PC-3 (cell line): ENCODE measurements at regions not wholly inside any gene's neighbourhood (a gene's known extent, or its start where the extent isn't known, plus 50 kb on each side); places are given as distances from the start of the nearest gene placed in this dataset.

Experiments
- ATAC-seq: fragments of 200-7000 bp; cut with Tn5 transposase; 2 replicates; pipeline ENCODE4 v1.9.1; 2020; ENCODE audit warnings: mild to moderate bottlenecking, moderate library complexity
- BruUV-seq: library from RNA; stranded (reverse); fragments of 400-500 nt; replicated peaks from 2 replicates; lab custom pipeline; 2021; lab: Mats Ljungman, UMichigan
- CTCF ChIA-PET: fragments of 300-600 bp; sonication (Branson Sonifier 250); formaldehyde crosslinking; loops from one replicate; lab custom pipeline; 2022; ENCODE audit warnings: antibody characterized with exemption; lab: Charles Lee
- POLR2A ChIA-PET: fragments of 300-600 bp; sonication (Branson Sonifier 250); formaldehyde crosslinking; loops from one replicate; lab custom pipeline; 2022; ENCODE audit warnings: antibody characterized with exemption; ENCODE audit not compliant: unreplicated experiment; lab: Charles Lee
- DNase-seq: peaks from one replicate; pipeline ENCODE4 v3.0.0-alpha.2; 2015
- H2AFZ ChIP-seq: fragments of 300-600 bp; sonication (generic); 2 replicates; pipeline ENCODE4 v1.6.0; 2016; ENCODE audit warnings: antibody characterized with exemption, low read length
- H3F3A ChIP-seq: fragments of 300-600 bp; sonication (generic); one replicate; pipeline ENCODE4 v1.6.0; 2017; ENCODE audit warnings: antibody characterized with exemption, low read length, control low read depth, mild to moderate bottlenecking; ENCODE audit not compliant: unreplicated experiment
- H3K27ac ChIP-seq: fragments of 300-600 bp; sonication (generic); 2 replicates; pipeline ENCODE4 v1.5.1; 2016; ENCODE audit warnings: mild to moderate bottlenecking, low read length
- H3K27me3 ChIP-seq: fragments of 300-600 bp; sonication (generic); 2 replicates; pipeline ENCODE4 v1.6.1; 2016; ENCODE audit warnings: low read length, mixed read lengths
- H3K36me3 ChIP-seq: fragments of 300-600 bp; sonication (generic); 2 replicates; pipeline ENCODE4 v1.6.1; 2016; ENCODE audit warnings: low read depth, mixed run types, low read length, mixed read lengths
- H3K4me1 ChIP-seq: fragments of 300-600 bp; sonication (generic); 2 replicates; pipeline ENCODE4 v1.5.1; 2016; ENCODE audit warnings: low read length; ENCODE audit not compliant: insufficient read depth
- H3K4me2 ChIP-seq: fragments of 300-600 bp; sonication (generic); 2 replicates; pipeline ENCODE4 v1.6.0; 2016; ENCODE audit warnings: low read length
- H3K4me3 ChIP-seq: fragments of 300-600 bp; sonication (generic); 2 replicates; pipeline ENCODE4 v1.5.1; 2016; ENCODE audit warnings: mild to moderate bottlenecking, low read length, mixed read lengths
- H3K79me2 ChIP-seq: fragments of 300-600 bp; sonication (generic); 2 replicates; pipeline ENCODE4 v1.6.1; 2017; ENCODE audit warnings: low read length, mixed read lengths
- H3K9ac ChIP-seq: fragments of 300-600 bp; sonication (generic); 2 replicates; pipeline ENCODE4 v1.6.0; 2016; ENCODE audit warnings: mild to moderate bottlenecking, low read length
- H3K9me2 ChIP-seq: fragments of 300-600 bp; sonication (generic); replicated peaks from 2 replicates; pipeline ENCODE4 v1.6.1; 2016; ENCODE audit warnings: mixed run types, low read length, mixed read lengths
- H3K9me3 ChIP-seq: fragments of 300-600 bp; sonication (generic); 2 replicates; pipeline ENCODE4 v1.6.1; 2016; ENCODE audit warnings: low read length, mixed read lengths
- H4K20me1 ChIP-seq: fragments of 300-600 bp; sonication (generic); 2 replicates; pipeline ENCODE4 v1.6.1; 2016; ENCODE audit warnings: low read length, mixed read lengths
- CTCF ChIP-seq: fragments of 300-600 bp; sonication (generic); conservative IDR thresholded peaks from 2 replicates; pipeline ENCODE4 v1.5.1; 2017; ENCODE audit warnings: antibody characterized with exemption, low read depth, mild to moderate bottlenecking, low read length
- EZH2 ChIP-seq: fragments of 300-600 bp; sonication (generic); IDR thresholded peaks from one replicate; pipeline ENCODE4 v1.6.1; 2017; ENCODE audit warnings: antibody characterized with exemption, mild to moderate bottlenecking, low read length; ENCODE audit not compliant: unreplicated experiment
- EZH2phosphoT487 ChIP-seq: fragments of 300-600 bp; sonication (generic); IDR thresholded peaks from 2 replicates; pipeline ENCODE4 v1.6.1; 2018; ENCODE audit warnings: mild to moderate bottlenecking, antibody characterized with exemption, low read length, borderline replicate concordance
- intact Hi-C: fragments of 100-400 bp; cut with micrococcal nuclease; formaldehyde crosslinking; loops from 2 replicates; pipeline ENCODE4 v1.9.0; 2023

- no peak overlapping the region for H3K4me2 ChIP-seq
- intact Hi-C loops, result no loop called here
- DNase-seq (no peak), ATAC-seq (no peak)
- H3K27me3 ChIP-seq, result peaks cover 22% of the 10 kb centered on the region
- ChIA-PET CTCF (no interaction called here), POLR2A (no interaction called here)
- no peaks in the 10 kb centered on the region for H4K20me1 ChIP-seq
- no peak overlapping the region for H2AFZ ChIP-seq
- H3K27ac ChIP-seq, result no peak overlapping the region
- H3K36me3 ChIP-seq, result no peaks in the 10 kb centered on the region
- H3K4me1 ChIP-seq, result no peaks in the 10 kb centered on the region
- H3K9me3 ChIP-seq, result no peaks in the 10 kb centered on the region
- no peak overlapping the region for H3K4me3 ChIP-seq
- TF ChIP-seq CTCF (no peak), EZH2phosphoT487 (no peak), EZH2 (no peak)
- no peaks in the 10 kb centered on the region for H3K79me2 ChIP-seq
- no peaks in the 10 kb centered on the region for H3K9me2 ChIP-seq
- BruUV-seq, result no TSS peak
- no peak overlapping the region for H3K9ac ChIP-seq
- H3F3A ChIP-seq, result no peaks in the 10 kb centered on the region
Measured at GRCh38 chr1:90558754-90559378, 158.2 kb downstream of the BARHL2 start.

- no peak overlapping the region for H3K4me3 ChIP-seq
- H3K9ac ChIP-seq, result no peak overlapping the region
- CTCF ChIA-PET, result no interaction called here
- H3K27me3 ChIP-seq, result peaks cover 22% of the 10 kb centered on the region
- POLR2A ChIA-PET, result no interaction called here
- intact Hi-C loops, result no loop called here
- H3K9me2 ChIP-seq, result no peaks in the 10 kb centered on the region
- no peaks in the 10 kb centered on the region for H3K4me1 ChIP-seq
- H3K36me3 ChIP-seq, result no peaks in the 10 kb centered on the region
- no peak for ATAC-seq
- TF ChIP-seq CTCF (no peak), EZH2phosphoT487 (no peak), EZH2 (no peak)
- H3K79me2 ChIP-seq, result no peaks in the 10 kb centered on the region
- DNase-seq, result no peak
- no TSS peak for BruUV-seq
- no peak overlapping the region for H2AFZ ChIP-seq
- H3F3A ChIP-seq, result no peaks in the 10 kb centered on the region
- no peak overlapping the region for H3K4me2 ChIP-seq
- no peak overlapping the region for H3K27ac ChIP-seq
- no peaks in the 10 kb centered on the region for H3K9me3 ChIP-seq
- H4K20me1 ChIP-seq, result no peaks in the 10 kb centered on the region
Measured at GRCh38 chr1:90558126-90558525, 159.0 kb downstream of the BARHL2 start.

GRCh38 chr1:90557706-90558105, 159.4 kb downstream of the BARHL2 start:
- no peaks in the 10 kb centered on the region for H3K36me3 ChIP-seq
- no peak for ATAC-seq
- BruUV-seq, result no TSS peak
- H3K79me2 ChIP-seq, result no peaks in the 10 kb centered on the region
- no peaks in the 10 kb centered on the region for H4K20me1 ChIP-seq
- DNase-seq, result no peak
- H3K27me3 ChIP-seq, result peaks cover 21% of the 10 kb centered on the region
- no peak overlapping the region for H3K4me2 ChIP-seq
- no peak overlapping the region for H3K4me3 ChIP-seq
- intact Hi-C loops, result no loop called here
- H3F3A ChIP-seq, result no peaks in the 10 kb centered on the region
- H2AFZ ChIP-seq, result no peak overlapping the region
- no peak overlapping the region for H3K27ac ChIP-seq
- ChIA-PET POLR2A (no interaction called here), CTCF (no interaction called here)
- H3K9me2 ChIP-seq, result no peaks in the 10 kb centered on the region
- TF ChIP-seq EZH2 (no peak), EZH2phosphoT487 (no peak), CTCF (no peak)
- H3K9ac ChIP-seq, result no peak overlapping the region
- no peaks in the 10 kb centered on the region for H3K9me3 ChIP-seq
- H3K4me1 ChIP-seq, result no peaks in the 10 kb centered on the region
